ENCODE measurements at regions not wholly inside any gene's neighbourhood (a gene's known extent, or its start where the extent isn't known, plus 50 kb on each side); places are given as distances from the start of the nearest gene placed in this dataset.

GRCh38 chrX:8873102-8873501 lies 71.9 kb upstream of the FAM9A start:
- no peak for TF ChIP-seq CTCF (IDR thresholded peaks at IDR 0.05; ENCODE audit: low read depth, low read length, missing control alignments)
- H3K4me3 ChIP-seq (ENCODE audit: low read depth, low read length), result no peak overlapping the region
- no peak for DNase-seq (ENCODE audit: low read depth)

GRCh38 chrX:8870411-8870810 lies 69.2 kb upstream of the FAM9A start:
- no peak for DNase-seq (ENCODE audit: low read depth)
- no peak overlapping the region for H3K4me3 ChIP-seq (ENCODE audit: low read depth, low read length)
- TF ChIP-seq CTCF (IDR thresholded peaks at IDR 0.05; ENCODE audit: low read depth, low read length, missing control alignments), result no peak

- H3K4me3 ChIP-seq (ENCODE audit: low read depth, low read length), result no peak overlapping the region
- no peak for TF ChIP-seq CTCF (IDR thresholded peaks at IDR 0.05; ENCODE audit: low read depth, low read length, missing control alignments)
- DNase-seq (ENCODE audit: low read depth), result no peak
Measured at GRCh38 chrX:8869812-8870211, 68.6 kb upstream of the FAM9A start.

- no peak overlapping the region for H3K4me3 ChIP-seq (ENCODE audit: low read depth, low read length)
- no peak for TF ChIP-seq CTCF (IDR thresholded peaks at IDR 0.05; ENCODE audit: low read depth, low read length, missing control alignments)
- no peak for DNase-seq (ENCODE audit: low read depth)
Measured at GRCh38 chrX:8868906-8869305, 67.7 kb upstream of the FAM9A start.

- DNase-seq (ENCODE audit: low read depth), result no peak
- TF ChIP-seq CTCF (IDR thresholded peaks at IDR 0.05; ENCODE audit: low read depth, low read length, missing control alignments), result no peak
- no peak overlapping the region for H3K4me3 ChIP-seq (ENCODE audit: low read depth, low read length)
Measured at GRCh38 chrX:8868070-8868773, 67.0 kb upstream of the FAM9A start.

GRCh38 chrX:8867406-8867805 lies 66.2 kb upstream of the FAM9A start:
- TF ChIP-seq CTCF (IDR thresholded peaks at IDR 0.05; ENCODE audit: low read depth, low read length, missing control alignments), result no peak
- H3K4me3 ChIP-seq (ENCODE audit: low read depth, low read length), result no peak overlapping the region
- no peak for DNase-seq (ENCODE audit: low read depth)

GRCh38 chrX:8864161-8864560 lies 63.0 kb upstream of the FAM9A start:
- DNase-seq (ENCODE audit: low read depth), result no peak

More at GRCh38 chrX:8864161-8864560, 63.0 kb upstream of the FAM9A start:
- H3K4me3 ChIP-seq (ENCODE audit: low read depth, low read length), result no peak overlapping the region
- TF ChIP-seq CTCF (IDR thresholded peaks at IDR 0.05; ENCODE audit: low read depth, low read length, missing control alignments), result no peak
